ENCODE measurements at regions not wholly inside any gene's neighbourhood (a gene's known extent, or its start where the extent isn't known, plus 50 kb on each side); places are given as distances from the start of the nearest gene placed in this dataset.

- ATAC-seq (no peak), DNase-seq (ENCODE audit: extremely low read depth in 1 of 4, low spot score in 3 of 4) (no peak), FAIRE-seq (no peak)
- ChIA-PET CTCF (ENCODE audit: low intra/inter-chr PET ratio) (no interaction called here), POLR2A (no interaction called here)
- TF ChIP-seq THAP12 (CRISPR knock-in tag; IDR thresholded peaks at IDR 0.05), result no peak
- no peak for TF ChIP-seq L3MBTL2 (IDR thresholded peaks at IDR 0.05)
- no peak for TF ChIP-seq LEF1 (IDR thresholded peaks at IDR 0.05)
- no peak for TF ChIP-seq NR2C1 (IDR thresholded peaks at IDR 0.05)
- no peak for TF ChIP-seq NR2C1 (tag; IDR thresholded peaks at IDR 0.05)
- TF ChIP-seq ELF4 (CRISPR knock-in tag; IDR thresholded peaks at IDR 0.05), result no peak
- no peak for TF ChIP-seq RNF219 (CRISPR knock-in tag; IDR thresholded peaks at IDR 0.05)
- no peak for TF ChIP-seq ZBTB17 (CRISPR knock-in tag; IDR thresholded peaks at IDR 0.05)
- TF ChIP-seq HMGXB4 (CRISPR knock-in tag; IDR thresholded peaks at IDR 0.05), result no peak
- intact Hi-C loops (cut with micrococcal nuclease) (no loop called here), in situ Hi-C loops (cut with MboI) (no loop called here)
- Histone ChIP-seq H3K9ac (ENCODE audit: insufficient read depth in 1 of 2, low read depth in 2 of 2, low read length in 2 of 2) (no peak overlapping the region), H3K9me3 (replicated peaks; ENCODE audit: control insufficient read depth, insufficient read depth, low read depth, low read length) (no peaks in the 10 kb centered on the region), H4K20me1 (replicated peaks; ENCODE audit: control insufficient read depth, insufficient read depth, low read length) (no peaks in the 10 kb centered on the region), H3K36me3 (ENCODE audit: control insufficient read depth, insufficient read depth, low read length) (no peaks in the 10 kb centered on the region), H3K27me3 (ENCODE audit: control insufficient read depth in 2 of 2, insufficient read depth in 2 of 2, low read length in 2 of 2) (no peaks in the 10 kb centered on the region), H3K4me1 (replicated peaks in 1 of 2; ENCODE audit: control insufficient read depth in 2 of 2, insufficient read depth in 2 of 2, low read length in 2 of 2) (no peaks in the 10 kb centered on the region), H2AFZ (ENCODE audit: low read depth, low read length) (no peak overlapping the region), H3K79me2 (ENCODE audit: control insufficient read depth, insufficient read depth, low read length) (no peaks in the 10 kb centered on the region), H3K27ac (ENCODE audit: extremely low read depth, low read depth, low read length) (no peak overlapping the region), H3K4me2 (ENCODE audit: insufficient read depth, low read length) (no peak overlapping the region), H3K9me1 (ENCODE audit: control insufficient read depth, insufficient read depth, low read length) (no peaks in the 10 kb centered on the region), H3K4me3 (no peak overlapping the region)
- BruUV-seq (replicated peaks), result no TSS peak
- 0% methylated on average over 3 of the region's 3 CpGs for WGBS (ENCODE audit: insufficient coverage, low coverage, missing lambda C conversion rate)
Measured at GRCh38 chr7:15749631-15750030, 63.1 kb upstream of the MEOX2 start.
